Kidney (tissue), 13 donors: ENCODE measurements at regions not wholly inside any gene's neighbourhood (a gene's known extent, or its start where the extent isn't known, plus 50 kb on each side); places are given as distances from the start of the nearest gene placed in this dataset.

Experiments used
- DNase-seq, 5 donors: peaks; one replicate each; pipeline ENCODE4 v3.0.0-alpha.2; 2013 to 2020
- FAIRE-seq: peaks from 2 replicates; lab custom pipeline; 2012; peaks lifted over from hg19 to GRCh38; lab: Jason Lieb, UNC
- H3K27ac ChIP-seq, 2 donors: one replicate each; pipeline ENCODE4 v1.7.0; 2013; ENCODE audit warnings: low read depth in 2 of 2, low read length in 2 of 2, inconsistent platforms in 1 of 2
- H3K27me3 ChIP-seq: one replicate; pipeline ENCODE4 v1.7.1; 2013; ENCODE audit warnings: low read length, inconsistent platforms; ENCODE audit not compliant: control insufficient read depth, insufficient read depth
- H3K36me3 ChIP-seq, 3 donors: one replicate each; pipeline versions ENCODE4 v1.7.0 to v1.7.1; 2013; ENCODE audit warnings: low read length in 3 of 3, control low read depth in 1 of 3, inconsistent platforms in 1 of 3; ENCODE audit not compliant: insufficient read depth in 3 of 3, control insufficient read depth in 2 of 3
- H3K4me1 ChIP-seq, 3 donors: one replicate each; pipeline versions ENCODE4 v1.7.0 to v1.7.1; 2013; ENCODE audit warnings: low read length in 3 of 3, inconsistent platforms in 1 of 3, low read depth in 1 of 3; ENCODE audit not compliant: control insufficient read depth in 2 of 3, insufficient read depth in 2 of 3
- H3K4me3 ChIP-seq, 3 donors: one replicate each; pipeline versions ENCODE4 v1.7.0 to v1.8.1; 2013; ENCODE audit warnings: low read length in 3 of 3, control low read depth in 1 of 3, inconsistent platforms in 1 of 3
- H3K9ac ChIP-seq, 3 donors: one replicate each; pipeline versions ENCODE4 v1.7.0 to v1.7.1; 2013; ENCODE audit warnings: low read length in 3 of 3, control low read depth in 1 of 3, inconsistent platforms in 1 of 3
- H3K9me3 ChIP-seq, 3 donors: one replicate each; pipeline versions ENCODE4 v1.7.0 to v1.7.1; 2013; ENCODE audit warnings: low read length in 3 of 3, control low read depth in 1 of 3, inconsistent platforms in 1 of 3; ENCODE audit not compliant: control insufficient read depth in 2 of 3, insufficient read depth in 1 of 3
- CTCF ChIP-seq: IDR thresholded peaks from 3 replicates; pipeline ENCODE4 v1.5.1; 2012; ENCODE audit warnings: mild to moderate bottlenecking, moderate library complexity, borderline replicate concordance; ENCODE audit not compliant: insufficient read depth; ENCODE audit errors: extremely low read depth
- intact Hi-C: fragments of 100-400 bp; cut with DNase I; formaldehyde crosslinking; loops from one replicate; pipeline ENCODE4 v1.11.1; 2022
- donor health status: control.
- donor health status: control.
- donor health status: control.
- donor health status: control.
- donor health status: control.
- donor health status: DM: yes; HTN: yes; CAD: no.
- donor health status: Normal renal cell carcinoma (clear cell type).

DNA sequence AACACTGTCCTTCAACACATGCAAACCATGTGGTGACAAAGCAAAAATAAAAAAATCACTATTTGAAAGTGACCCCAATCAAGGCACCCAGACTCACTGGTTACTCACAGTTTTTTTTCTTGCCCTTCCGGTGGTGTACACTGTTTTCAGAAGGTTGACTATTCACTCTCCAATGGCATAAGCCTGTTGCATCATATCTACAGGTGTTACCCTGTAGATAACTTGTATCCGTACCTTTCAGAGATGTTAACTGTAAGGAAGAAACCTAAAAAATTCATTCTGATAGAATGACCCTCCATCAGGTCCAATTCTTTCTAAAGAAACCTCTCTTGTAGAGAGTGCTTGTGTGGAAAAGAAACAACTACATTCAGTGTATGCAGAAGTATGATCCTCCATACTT, 193.6 kb upstream of the RASA1 start:
- H3K4me1 ChIP-seq: no peaks in the 10 kb centered on the region
- no peak overlapping the region for H3K27ac ChIP-seq
- no peaks in the 10 kb centered on the region for H3K36me3 ChIP-seq
- H3K9ac ChIP-seq: no peak overlapping the region
- FAIRE-seq (no peak), DNase-seq (no peak)
- no peaks in the 10 kb centered on the region for H3K9me3 ChIP-seq
- TF ChIP-seq CTCF: no peak
- intact Hi-C loops: no loop called here
- H3K4me3 ChIP-seq: no peak overlapping the region
- no peaks in the 10 kb centered on the region for H3K27me3 ChIP-seq

- no peak overlapping the region for H3K4me3 ChIP-seq
- H3K36me3 ChIP-seq: no peaks in the 10 kb centered on the region
- intact Hi-C loops: no loop called here
- TF ChIP-seq CTCF: no peak
- DNase-seq (no peak), FAIRE-seq (no peak)
- no peak overlapping the region for H3K27ac ChIP-seq
- H3K9me3 ChIP-seq: no peaks in the 10 kb centered on the region
- no peaks in the 10 kb centered on the region for H3K27me3 ChIP-seq
- no peak overlapping the region for H3K9ac ChIP-seq
- H3K4me1 ChIP-seq: no peaks in the 10 kb centered on the region
Observed at GRCh38 chr5:87074934-87075541, 192.6 kb upstream of the RASA1 start.

GRCh38 chr5:87076411-87076810, 191.3 kb upstream of the RASA1 start:
- DNase-seq (no peak), FAIRE-seq (no peak)
- no peaks in the 10 kb centered on the region for H3K4me1 ChIP-seq
- H3K27ac ChIP-seq: no peak overlapping the region
- no peak overlapping the region for H3K9ac ChIP-seq
- H3K36me3 ChIP-seq: no peaks in the 10 kb centered on the region
- intact Hi-C loops: no loop called here
- H3K27me3 ChIP-seq: no peaks in the 10 kb centered on the region
- no peak for TF ChIP-seq CTCF
- H3K4me3 ChIP-seq: no peak overlapping the region
- H3K9me3 ChIP-seq: no peaks in the 10 kb centered on the region

DNA sequence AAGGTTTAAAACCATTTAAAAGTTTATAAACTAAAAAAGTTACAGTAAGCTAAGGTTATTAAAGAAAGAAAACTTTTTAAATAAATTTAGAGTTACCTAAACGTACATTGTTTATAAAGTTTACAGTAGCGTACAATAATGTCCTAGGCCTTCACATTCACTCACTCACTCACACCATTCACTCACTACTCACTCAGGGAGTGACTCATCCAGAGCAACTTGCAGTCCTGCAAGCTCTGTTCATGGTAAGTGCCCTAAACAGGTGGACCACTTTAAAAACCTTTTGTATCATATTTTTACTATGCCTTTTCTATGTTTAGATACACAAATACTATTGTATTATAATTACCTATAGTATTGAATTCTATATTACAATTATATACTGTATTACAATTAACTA, 190.8 kb upstream of the RASA1 start:
- Histone ChIP-seq H3K9me3 (no peaks in the 10 kb centered on the region), H3K27me3 (no peaks in the 10 kb centered on the region), H3K36me3 (no peaks in the 10 kb centered on the region), H3K4me3 (no peak overlapping the region), H3K4me1 (no peaks in the 10 kb centered on the region), H3K27ac (no peak overlapping the region), H3K9ac (no peak overlapping the region)
- FAIRE-seq: no peak
- DNase-seq: no peak
- TF ChIP-seq CTCF: no peak
- intact Hi-C loops: no loop called here
